Adrenal gland (tissue), 9 donors: ENCODE measurements at regions not wholly inside any gene's neighbourhood (a gene's known extent, or its start where the extent isn't known, plus 50 kb on each side); places are given as distances from the start of the nearest gene placed in this dataset.

Source experiments
- DNase-seq, 7 donors: peaks; one replicate each; pipeline ENCODE4 v3.0.0-alpha.2; 2019 to 2020
- H3K27ac ChIP-seq, 5 donors: fragments of 200-600 bp; sonication (generic) in 4 of 5; 1 replicate in 3 of 5; 2 replicates in 2 of 5; pipeline versions ENCODE4 v1.5.1 to v1.8.0; 2016 to 2020; ENCODE audit warnings: mild to moderate bottlenecking in 1 of 5
- H3K27me3 ChIP-seq: fragments of 200-600 bp; 2 replicates; pipeline ENCODE4 v1.8.0; 2021
- H3K36me3 ChIP-seq, 2 donors: fragments of 200-600 bp; replicated peaks in 1 of 2; 1 replicate in 1 of 2; 2 replicates in 1 of 2; pipeline versions ENCODE4 v1.5.1 to v1.8.0; 2018 to 2022
- H3K4me1 ChIP-seq, 2 donors: fragments of 200-600 bp; replicated peaks in 1 of 2; 1 replicate in 1 of 2; 2 replicates in 1 of 2; pipeline versions ENCODE4 v1.5.1 to v1.8.0; 2018 to 2021
- H3K4me3 ChIP-seq, 4 donors: fragments of 200-600 bp; sonication (generic) in 3 of 4; one replicate each; pipeline ENCODE4 v1.5.1; 2016 to 2018
- H3K9me3 ChIP-seq, 3 donors: fragments of 200-600 bp; sonication (generic) in 1 of 3; replicated peaks in 1 of 3; 1 replicate in 2 of 3; 2 replicates in 1 of 3; pipeline versions ENCODE4 v1.5.1 to v1.8.0; 2016 to 2021
- CTCF ChIP-seq, 6 experiments: fragments of 450-650 bp in 4 of 6; fragments of 200-600 bp in 2 of 6; sonication (generic) in 1 of 6; IDR thresholded peaks; 1 replicate in 5 of 6; 2 replicates in 1 of 6; pipeline versions ENCODE4 v1.5.1 to v1.8.0; 2016 to 2021; ENCODE audit warnings: antibody characterized with exemption in 6 of 6, mild to moderate bottlenecking in 2 of 6, moderate library complexity in 1 of 6
- POLR2A ChIP-seq, 2 donors: fragments of 450-650 bp; IDR thresholded peaks; one replicate each; pipeline ENCODE4 v1.6.1; 2017; ENCODE audit warnings: antibody characterized with exemption in 2 of 2, mild to moderate bottlenecking in 2 of 2, moderate library complexity in 1 of 2
- WGBS, 4 donors: extraction: QIAGEN DNeasy Blood & Tissue Kit in 2 of 4; methylation state at CpG; one replicate each; pipeline versions ENCODE4 v1.1.5 to v1.1.7; 2013 to 2017; 5-methylcytosine and 5-hydroxymethylcytosine counted together
- intact Hi-C, 2 donors: fragments of 100-400 bp; cut with DNase I; formaldehyde crosslinking; loops; one replicate each; pipeline versions ENCODE4 v1.14.1 to v1.15.0; 2022 to 2023
- donor health status: healthy with polysubstance abuse.
- donor health status: Bipolar disorder and iron deficiency.
- donor health status: DM: yes; HTN: yes; CAD: no.
- donor health status: DM: no; HTN: no; CAD: no.
- donor health status: DM: no; HTN: no; CAD: no.

- Histone ChIP-seq H3K4me1 (no peaks in the 10 kb centered on the region), H3K9me3 (no peaks in the 10 kb centered on the region), H3K36me3 (no peaks in the 10 kb centered on the region), H3K27ac (no peak overlapping the region), H3K27me3 (peaks cover 4% of the 10 kb centered on the region), H3K4me3 (no peak overlapping the region)
- DNase-seq, result no peak
- intact Hi-C loops, result loop anchor here in 1 of 2 donors (5.0 to 10.0 kb wide), 3 partner anchors 387 to 639 kb away; no protein-coding TSS in a partner anchor
- no peak for TF ChIP-seq CTCF (IDR thresholded peaks at IDR 0.05)
- TF ChIP-seq POLR2A (IDR thresholded peaks at IDR 0.05), result no peak
- 73 to 88% (median 77%) methylated on average over 12 of the region's 12 CpGs for WGBS, 4 donors
Observed at GRCh38 chr10:44311563-44312051, 73.3 kb downstream of the CXCL12 start.

- peak; percentile 79 to 89 (median 85) for DNase-seq
- no peak overlapping the region for H3K27ac ChIP-seq
- TF ChIP-seq POLR2A (IDR thresholded peaks at IDR 0.05), result no peak
- peak; percentile 56 to 98 (median 82) for TF ChIP-seq CTCF (IDR thresholded peaks at IDR 0.05)
- no peaks in the 10 kb centered on the region for H3K9me3 ChIP-seq
- H3K4me3 ChIP-seq, result peak overlapping the region in 1 of 4 donors; percentile 27
- H3K4me1 ChIP-seq, result no peaks in the 10 kb centered on the region
- peaks cover 4% of the 10 kb centered on the region for H3K27me3 ChIP-seq
- 10 to 48% (median 17%) methylated on average over 16 to 58 of the region's 58 CpGs for whole genome bisulfite sequencing, 4 donors
- no peaks in the 10 kb centered on the region for H3K36me3 ChIP-seq
- intact Hi-C loops, result loop anchor here in 1 of 2 donors (5.0 to 10.0 kb wide), 3 partner anchors 386 to 639 kb away; no protein-coding TSS in a partner anchor
Observed at GRCh38 chr10:44310762-44311562, 73.9 kb downstream of the CXCL12 start.

- Histone ChIP-seq H3K9me3 (no peaks in the 10 kb centered on the region), H3K27ac (no peak overlapping the region), H3K36me3 (no peaks in the 10 kb centered on the region), H3K27me3 (peaks cover 4% of the 10 kb centered on the region), H3K4me3 (no peak overlapping the region), H3K4me1 (no peaks in the 10 kb centered on the region)
- 85 to 91% (median 89%) methylated on average over 32 of the region's 32 CpGs for WGBS, 4 donors
- intact Hi-C loops, result loop anchor here in 1 of 2 donors (5.0 to 10.0 kb wide), 3 partner anchors 385 to 638 kb away; no protein-coding TSS in a partner anchor
- TF ChIP-seq CTCF (IDR thresholded peaks at IDR 0.05) (no peak), POLR2A (IDR thresholded peaks at IDR 0.05) (no peak)
- no peak for DNase-seq
Observed at GRCh38 chr10:44309939-44310761, 74.7 kb downstream of the CXCL12 start.

GRCh38 chr10:44309361-44309760, 75.5 kb downstream of the CXCL12 start:
- Histone ChIP-seq H3K27ac (no peak overlapping the region), H3K9me3 (no peaks in the 10 kb centered on the region), H3K36me3 (no peaks in the 10 kb centered on the region), H3K4me3 (no peak overlapping the region), H3K27me3 (peaks cover 4% of the 10 kb centered on the region), H3K4me1 (no peaks in the 10 kb centered on the region)
- no peak for DNase-seq
- TF ChIP-seq POLR2A (IDR thresholded peaks at IDR 0.05) (no peak), CTCF (IDR thresholded peaks at IDR 0.05) (no peak)
- 59 to 74% (median 69%) methylated on average over 4 of the region's 4 CpGs for WGBS, 4 donors
- intact Hi-C loops, result no loop called here
